AG09319 (cell line): ENCODE measurements at regions not wholly inside any gene's neighbourhood (a gene's known extent, or its start where the extent isn't known, plus 50 kb on each side); places are given as distances from the start of the nearest gene placed in this dataset.
"Not testable (repeated sequence)": the region's sequence is repeated elsewhere in the genome, so short reads cannot be mapped to it uniquely, and the experiment has no call there.

Experiments
- DNase-seq: peaks from one replicate; pipeline ENCODE4 v3.0.0-alpha.2; 2010; ENCODE audit warnings: low read depth; ENCODE audit errors: extremely low read depth
- TF ChIP-seq, protein P1 (sequence below): IDR thresholded peaks from 2 replicates; pipeline ENCODE4 v1.5.1; 2011; ENCODE audit warnings: low read depth, mild to moderate bottlenecking, inconsistent platforms, low read length, moderate library complexity

DNA sequence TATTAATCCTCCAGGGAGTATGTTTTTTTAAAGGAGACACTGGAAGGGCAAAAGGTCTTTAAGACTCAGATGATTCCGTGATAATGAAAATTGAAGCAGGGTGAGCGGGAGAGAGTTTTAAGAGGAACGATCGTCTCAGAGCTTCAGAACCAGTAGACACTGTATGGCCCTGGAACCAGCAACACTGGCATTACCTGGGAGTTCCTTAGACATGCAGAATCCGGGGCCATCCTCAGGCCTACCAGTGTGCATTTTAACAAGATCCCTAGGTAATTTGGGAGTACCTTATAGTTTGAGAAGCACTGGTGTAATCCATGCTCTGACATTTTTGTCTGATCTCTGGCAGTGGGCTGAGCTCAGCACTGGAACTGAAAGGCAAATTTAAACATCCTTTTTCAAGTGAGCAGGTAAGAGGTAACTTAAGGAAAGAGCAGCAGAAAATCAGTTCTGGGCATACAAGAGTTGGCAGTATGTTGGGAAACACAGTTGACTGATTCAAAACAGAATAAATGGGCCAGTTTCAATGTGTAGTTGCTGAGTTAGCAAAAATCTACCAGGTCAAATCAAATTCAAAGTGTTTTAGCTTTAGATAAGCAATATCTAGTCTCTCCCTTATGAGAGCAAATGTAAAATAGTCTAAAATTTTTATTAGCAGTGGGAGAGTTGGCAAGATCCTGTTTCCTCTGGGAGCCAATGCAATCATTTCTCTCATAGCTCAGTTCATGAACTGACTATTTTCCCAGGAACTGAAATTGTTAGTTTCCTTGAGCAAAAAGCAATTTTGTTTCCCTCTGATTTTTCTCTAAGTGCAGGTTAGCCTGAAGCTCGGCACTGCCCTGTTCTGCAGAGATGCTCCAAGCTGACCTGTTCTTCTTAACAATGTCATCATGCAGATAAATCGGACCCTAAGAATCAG is 97.2 kb upstream of the ELMO1 start:
- TF ChIP-seq, protein P1, sequence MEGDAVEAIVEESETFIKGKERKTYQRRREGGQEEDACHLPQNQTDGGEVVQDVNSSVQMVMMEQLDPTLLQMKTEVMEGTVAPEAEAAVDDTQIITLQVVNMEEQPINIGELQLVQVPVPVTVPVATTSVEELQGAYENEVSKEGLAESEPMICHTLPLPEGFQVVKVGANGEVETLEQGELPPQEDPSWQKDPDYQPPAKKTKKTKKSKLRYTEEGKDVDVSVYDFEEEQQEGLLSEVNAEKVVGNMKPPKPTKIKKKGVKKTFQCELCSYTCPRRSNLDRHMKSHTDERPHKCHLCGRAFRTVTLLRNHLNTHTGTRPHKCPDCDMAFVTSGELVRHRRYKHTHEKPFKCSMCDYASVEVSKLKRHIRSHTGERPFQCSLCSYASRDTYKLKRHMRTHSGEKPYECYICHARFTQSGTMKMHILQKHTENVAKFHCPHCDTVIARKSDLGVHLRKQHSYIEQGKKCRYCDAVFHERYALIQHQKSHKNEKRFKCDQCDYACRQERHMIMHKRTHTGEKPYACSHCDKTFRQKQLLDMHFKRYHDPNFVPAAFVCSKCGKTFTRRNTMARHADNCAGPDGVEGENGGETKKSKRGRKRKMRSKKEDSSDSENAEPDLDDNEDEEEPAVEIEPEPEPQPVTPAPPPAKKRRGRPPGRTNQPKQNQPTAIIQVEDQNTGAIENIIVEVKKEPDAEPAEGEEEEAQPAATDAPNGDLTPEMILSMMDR, result no peak

DNA sequence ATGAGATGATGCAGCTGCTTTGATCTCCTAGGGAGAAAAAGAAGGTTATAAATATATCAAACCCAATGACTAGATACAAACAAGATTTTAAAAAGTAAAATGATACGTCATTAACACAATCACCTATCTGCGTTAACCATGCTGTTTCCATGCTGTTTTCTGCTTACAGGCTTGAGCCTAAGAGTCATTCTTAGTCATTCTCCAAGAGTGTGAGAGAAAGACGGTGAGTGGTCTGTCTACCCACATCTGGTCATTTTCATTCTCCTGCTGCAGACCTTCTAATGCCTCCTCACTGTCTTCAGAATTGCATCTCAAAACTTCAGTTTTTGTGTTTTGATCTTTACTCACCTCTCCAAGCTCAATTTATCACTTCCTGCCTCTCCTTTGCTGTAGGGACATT is 98.0 kb upstream of the ELMO1 start:
- DNase-seq, result no peak
- TF ChIP-seq, protein P1, result no peak

More for the DNA sequence above, 97.2 kb upstream of the ELMO1 start:
- no peak for DNase-seq

DNA sequence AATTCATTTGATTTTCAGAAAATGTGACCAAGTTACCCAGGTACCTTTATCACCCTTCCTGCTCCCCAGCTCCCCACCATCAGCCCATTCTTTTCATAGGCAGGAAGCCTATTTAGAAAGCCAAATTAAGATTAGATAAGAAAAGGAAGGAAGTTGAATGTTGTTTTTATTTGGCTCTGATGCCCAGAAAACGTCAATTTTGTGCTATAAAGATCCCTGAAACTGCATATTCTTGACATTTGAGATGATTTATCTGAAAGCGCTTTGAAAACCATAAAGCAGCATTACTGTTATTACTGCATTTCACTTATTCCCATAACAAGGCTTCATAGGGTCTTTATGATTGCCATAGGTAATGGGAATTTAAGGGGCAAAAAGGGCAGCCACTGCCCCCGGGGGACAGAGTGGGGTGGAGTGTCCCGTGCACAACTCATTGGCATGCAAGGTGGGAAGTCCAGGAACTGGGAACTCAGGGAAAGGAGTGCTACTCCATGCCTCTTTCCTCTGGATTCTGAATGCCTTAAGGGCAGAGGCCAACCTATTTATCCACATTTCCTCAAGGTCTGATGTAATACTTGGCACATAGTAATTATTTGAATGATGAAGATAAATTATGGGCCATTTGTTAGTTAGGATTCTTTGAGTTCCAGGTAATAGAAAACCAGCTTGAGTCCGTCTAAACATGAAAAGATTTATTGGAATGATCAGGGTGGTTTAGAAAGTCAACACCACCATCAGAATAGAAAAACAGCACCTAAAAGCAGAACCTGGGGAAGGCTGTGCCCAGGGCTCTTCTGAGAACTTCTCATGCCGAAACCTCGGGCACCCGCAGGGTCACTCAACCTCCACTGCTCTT is 100.6 kb upstream of the ELMO1 start:
- no peak for DNase-seq
- TF ChIP-seq, protein P1, result no peak

DNA sequence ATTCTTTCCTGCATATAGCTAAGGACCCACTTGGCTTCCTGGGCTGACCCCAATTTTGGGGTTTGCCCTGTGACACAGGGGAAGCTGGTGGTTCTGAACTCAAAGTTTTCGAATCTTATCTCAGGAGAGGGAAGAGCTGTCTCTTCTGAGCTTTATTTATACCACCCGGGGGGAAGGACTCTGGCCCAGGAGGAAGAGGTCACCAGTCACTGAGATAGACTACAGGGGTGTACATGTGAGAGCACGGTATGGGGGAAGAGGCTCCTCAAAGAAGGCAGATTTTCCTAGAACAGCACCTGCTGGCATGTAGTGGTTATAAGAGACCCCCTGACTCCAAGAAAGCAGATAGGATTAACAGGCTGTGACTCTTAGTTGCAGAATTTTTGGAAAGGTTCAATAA is 101.8 kb upstream of the ELMO1 start:
- TF ChIP-seq, protein P1, result no peak
- no peak for DNase-seq

DNA sequence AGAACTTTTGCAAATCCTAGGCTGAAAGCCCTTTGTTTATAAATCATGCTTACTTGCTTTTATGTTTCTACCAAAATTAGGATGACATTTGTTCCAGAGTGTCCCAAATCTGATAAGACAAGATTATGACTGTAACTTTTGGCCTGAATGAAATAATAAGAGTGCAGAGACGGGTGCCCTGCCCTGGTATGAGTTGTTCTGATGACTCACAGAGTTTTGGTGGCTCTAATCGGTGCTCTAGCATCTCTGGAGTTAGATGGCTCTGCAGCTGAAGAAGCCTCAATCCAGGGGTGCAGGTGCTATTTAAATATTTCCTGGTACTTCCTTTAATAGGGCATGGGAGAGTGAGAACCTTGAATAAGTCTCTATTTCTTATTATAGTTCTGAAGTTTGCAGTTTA is 102.2 kb upstream of the ELMO1 start:
- DNase-seq, result no peak

DNA sequence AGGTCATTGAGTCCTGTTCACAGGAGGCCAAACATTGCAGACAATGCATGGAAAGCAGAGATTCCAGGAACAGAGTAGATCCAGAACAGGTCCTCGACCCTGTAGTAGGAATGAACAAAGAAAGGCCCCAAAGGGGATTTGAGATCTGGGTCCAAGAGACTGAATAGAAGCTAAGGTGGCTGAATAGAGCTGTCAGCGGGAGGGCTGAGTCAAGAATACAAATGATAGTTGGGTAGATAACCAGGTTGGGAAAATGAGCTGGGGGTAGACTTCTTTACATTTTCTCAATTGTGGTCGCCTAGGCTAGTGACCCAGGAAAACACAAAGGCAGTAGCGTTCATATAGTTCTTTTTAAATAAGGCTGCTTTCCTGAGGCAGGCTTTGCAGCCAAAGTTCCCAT is 103.4 kb upstream of the ELMO1 start:
- TF ChIP-seq, protein P1, result no peak
- DNase-seq, result no peak

More for the DNA sequence above, 102.2 kb upstream of the ELMO1 start:
- TF ChIP-seq, protein P1, result no peak

DNA sequence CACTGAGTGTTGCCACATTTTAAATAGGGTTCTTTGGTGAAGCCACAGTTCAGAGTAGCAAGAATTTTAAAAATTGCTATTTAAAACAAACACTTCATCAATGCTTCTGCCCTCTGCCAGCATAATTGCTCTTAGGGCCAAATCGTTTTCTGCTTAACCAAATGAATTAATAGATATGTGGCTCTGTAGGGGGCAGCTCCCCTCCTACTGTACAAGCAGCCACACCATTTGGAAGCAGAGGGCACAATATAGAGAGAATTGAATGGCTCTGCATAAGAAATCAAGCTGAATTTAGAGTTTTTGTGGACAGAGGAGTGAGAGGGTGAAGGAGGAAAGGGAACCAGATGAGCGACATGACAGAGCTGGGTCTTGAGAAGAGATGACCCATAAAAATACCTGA is 103.8 kb upstream of the ELMO1 start:
- DNase-seq, result not testable (repeated sequence)
